ENCODE measurements at regions not wholly inside any gene's neighbourhood (a gene's known extent, or its start where the extent isn't known, plus 50 kb on each side); places are given as distances from the start of the nearest gene placed in this dataset.

GRCh38 chr14:66032800-66033199 is 453.4 kb upstream of the CCDC196 start:
- Mint-ChIP-seq H3K27ac (no peak overlapping the region), H3K4me1 (ENCODE audit: low read depth) (no peaks in the 10 kb centered on the region), H3K36me3 (ENCODE audit: low read depth) (peaks cover 8% of the 10 kb centered on the region), H3K9me3 (peaks cover 30% of the 10 kb centered on the region), H3K4me3 (no peak overlapping the region), H3K27me3 (ENCODE audit: low read depth) (peaks cover 21% of the 10 kb centered on the region)

DNA sequence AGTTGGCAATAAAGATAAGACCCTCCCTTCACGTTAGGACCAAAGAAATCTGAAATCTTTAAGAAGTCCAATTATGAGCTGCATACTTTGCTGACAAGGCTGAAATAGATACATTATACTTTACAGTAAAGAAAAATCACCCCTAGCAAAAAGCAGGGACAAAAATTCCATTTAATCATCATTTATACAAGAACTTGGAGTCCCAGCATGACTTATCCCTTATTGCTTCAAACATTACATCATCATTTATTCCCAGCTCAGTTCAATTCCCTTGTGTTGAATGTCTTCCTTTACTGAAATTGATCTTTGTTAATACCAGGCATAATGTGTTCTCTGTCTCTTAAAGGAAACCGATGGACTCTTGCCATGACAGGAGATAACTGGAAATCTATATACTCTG is 449.6 kb upstream of the CCDC196 start:
- Mint-ChIP-seq H3K9me3 (peaks cover 19% of the 10 kb centered on the region), H3K4me3 (no peak overlapping the region), H3K27me3 (ENCODE audit: low read depth) (peaks cover 22% of the 10 kb centered on the region), H3K27ac (no peak overlapping the region), H3K4me1 (ENCODE audit: low read depth) (no peaks in the 10 kb centered on the region), H3K36me3 (ENCODE audit: low read depth) (no peaks in the 10 kb centered on the region)

GRCh38 chr14:66037361-66037760 is 448.8 kb upstream of the CCDC196 start:
- no peak overlapping the region for H3K27ac Mint-ChIP-seq
- H3K27me3 Mint-ChIP-seq (ENCODE audit: low read depth), result peaks cover 22% of the 10 kb centered on the region
- H3K4me3 Mint-ChIP-seq, result no peak overlapping the region
- no peaks in the 10 kb centered on the region for H3K36me3 Mint-ChIP-seq (ENCODE audit: low read depth)
- H3K9me3 Mint-ChIP-seq, result peaks cover 17% of the 10 kb centered on the region
- no peaks in the 10 kb centered on the region for H3K4me1 Mint-ChIP-seq (ENCODE audit: low read depth)

DNA sequence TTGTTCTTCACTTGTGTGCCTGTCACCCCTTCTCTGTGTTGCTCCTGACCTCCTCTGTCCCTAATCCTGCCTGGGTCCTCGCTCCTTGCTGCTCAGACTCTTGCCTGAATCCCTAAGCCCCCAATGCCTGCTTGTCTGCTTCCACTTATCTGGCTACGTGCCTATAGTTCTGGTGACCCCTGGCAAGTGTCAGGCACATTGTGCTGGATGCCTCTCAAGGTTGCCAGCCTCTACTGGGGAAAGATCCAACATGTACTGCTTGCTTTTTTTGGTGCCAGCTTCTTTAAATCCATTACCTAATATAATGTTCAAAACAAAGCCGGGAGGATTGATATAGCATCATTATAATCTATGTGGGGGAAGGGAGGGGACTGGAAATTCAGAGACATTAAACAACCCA is 448.0 kb upstream of the CCDC196 start:
- Mint-ChIP-seq H3K4me1 (ENCODE audit: low read depth) (no peaks in the 10 kb centered on the region), H3K36me3 (ENCODE audit: low read depth) (no peaks in the 10 kb centered on the region), H3K4me3 (no peak overlapping the region), H3K27ac (no peak overlapping the region), H3K9me3 (peaks cover 10% of the 10 kb centered on the region), H3K27me3 (ENCODE audit: low read depth) (peaks cover 25% of the 10 kb centered on the region)

- no peak overlapping the region for H3K4me3 Mint-ChIP-seq
- H3K27me3 Mint-ChIP-seq (ENCODE audit: low read depth), result peaks cover 24% of the 10 kb centered on the region
- no peaks in the 10 kb centered on the region for H3K4me1 Mint-ChIP-seq (ENCODE audit: low read depth)
- no peak overlapping the region for H3K27ac Mint-ChIP-seq
- no peaks in the 10 kb centered on the region for H3K36me3 Mint-ChIP-seq (ENCODE audit: low read depth)
- H3K9me3 Mint-ChIP-seq, result peaks cover 7% of the 10 kb centered on the region
Observed at GRCh38 chr14:66038618-66039017, 447.6 kb upstream of the CCDC196 start.

- Mint-ChIP-seq H3K9me3 (no peaks in the 10 kb centered on the region), H3K36me3 (ENCODE audit: low read depth) (no peaks in the 10 kb centered on the region), H3K4me1 (ENCODE audit: low read depth) (no peaks in the 10 kb centered on the region), H3K27ac (no peak overlapping the region), H3K27me3 (ENCODE audit: low read depth) (peaks cover 17% of the 10 kb centered on the region), H3K4me3 (no peak overlapping the region)
Observed at GRCh38 chr14:66039495-66039894, 446.7 kb upstream of the CCDC196 start.

DNA sequence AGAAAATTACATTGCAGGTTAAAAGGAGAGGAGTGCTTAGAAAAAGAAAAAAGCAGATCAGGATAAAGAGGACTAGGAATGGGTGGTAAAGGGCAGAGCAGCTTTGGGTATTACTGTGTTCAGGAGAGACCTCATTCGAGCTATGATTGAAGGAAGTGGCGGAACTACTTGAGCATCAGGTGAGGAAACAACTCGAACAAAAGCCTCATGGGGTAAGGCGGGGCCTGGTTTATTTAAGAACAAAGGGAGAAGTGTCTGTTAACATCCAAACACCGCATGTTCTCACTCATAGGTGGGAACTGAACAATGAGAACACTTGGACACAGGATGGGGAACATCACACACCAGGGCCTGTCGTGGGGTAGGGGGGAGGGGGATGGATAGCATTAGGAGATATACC is 444.6 kb upstream of the CCDC196 start:
- no peaks in the 10 kb centered on the region for H3K9me3 Mint-ChIP-seq
- no peaks in the 10 kb centered on the region for H3K4me1 Mint-ChIP-seq (ENCODE audit: low read depth)
- H3K27ac Mint-ChIP-seq, result no peak overlapping the region
- peaks cover 17% of the 10 kb centered on the region for H3K27me3 Mint-ChIP-seq (ENCODE audit: low read depth)
- H3K36me3 Mint-ChIP-seq (ENCODE audit: low read depth), result no peaks in the 10 kb centered on the region
- no peak overlapping the region for H3K4me3 Mint-ChIP-seq

- H3K27me3 Mint-ChIP-seq (ENCODE audit: low read depth), result peaks cover 23% of the 10 kb centered on the region
- no peak overlapping the region for H3K4me3 Mint-ChIP-seq
- no peaks in the 10 kb centered on the region for H3K36me3 Mint-ChIP-seq (ENCODE audit: low read depth)
- H3K27ac Mint-ChIP-seq, result no peak overlapping the region
- no peaks in the 10 kb centered on the region for H3K9me3 Mint-ChIP-seq
- no peaks in the 10 kb centered on the region for H3K4me1 Mint-ChIP-seq (ENCODE audit: low read depth)
Observed at GRCh38 chr14:66043921-66044320, 442.2 kb upstream of the CCDC196 start.

- H3K36me3 Mint-ChIP-seq (ENCODE audit: low read depth), result no peaks in the 10 kb centered on the region
- H3K27me3 Mint-ChIP-seq (ENCODE audit: low read depth), result peaks cover 22% of the 10 kb centered on the region
- no peak overlapping the region for H3K27ac Mint-ChIP-seq
- no peaks in the 10 kb centered on the region for H3K4me1 Mint-ChIP-seq (ENCODE audit: low read depth)
- no peaks in the 10 kb centered on the region for H3K9me3 Mint-ChIP-seq
- H3K4me3 Mint-ChIP-seq, result no peak overlapping the region
Observed at GRCh38 chr14:66045572-66046021, 440.6 kb upstream of the CCDC196 start.

GRCh38 chr14:66046035-66046434 is 440.1 kb upstream of the CCDC196 start:
- no peaks in the 10 kb centered on the region for H3K9me3 Mint-ChIP-seq
- peaks cover 19% of the 10 kb centered on the region for H3K27me3 Mint-ChIP-seq (ENCODE audit: low read depth)
- H3K4me1 Mint-ChIP-seq (ENCODE audit: low read depth), result no peaks in the 10 kb centered on the region
- no peak overlapping the region for H3K4me3 Mint-ChIP-seq
- H3K36me3 Mint-ChIP-seq (ENCODE audit: low read depth), result no peaks in the 10 kb centered on the region
- no peak overlapping the region for H3K27ac Mint-ChIP-seq

GRCh38 chr14:66046591-66046990 is 439.6 kb upstream of the CCDC196 start:
- H3K4me1 Mint-ChIP-seq (ENCODE audit: low read depth), result no peaks in the 10 kb centered on the region
- no peak overlapping the region for H3K27ac Mint-ChIP-seq
- H3K9me3 Mint-ChIP-seq, result no peaks in the 10 kb centered on the region
- H3K4me3 Mint-ChIP-seq, result no peak overlapping the region
- no peaks in the 10 kb centered on the region for H3K36me3 Mint-ChIP-seq (ENCODE audit: low read depth)
- peaks cover 22% of the 10 kb centered on the region for H3K27me3 Mint-ChIP-seq (ENCODE audit: low read depth)

DNA sequence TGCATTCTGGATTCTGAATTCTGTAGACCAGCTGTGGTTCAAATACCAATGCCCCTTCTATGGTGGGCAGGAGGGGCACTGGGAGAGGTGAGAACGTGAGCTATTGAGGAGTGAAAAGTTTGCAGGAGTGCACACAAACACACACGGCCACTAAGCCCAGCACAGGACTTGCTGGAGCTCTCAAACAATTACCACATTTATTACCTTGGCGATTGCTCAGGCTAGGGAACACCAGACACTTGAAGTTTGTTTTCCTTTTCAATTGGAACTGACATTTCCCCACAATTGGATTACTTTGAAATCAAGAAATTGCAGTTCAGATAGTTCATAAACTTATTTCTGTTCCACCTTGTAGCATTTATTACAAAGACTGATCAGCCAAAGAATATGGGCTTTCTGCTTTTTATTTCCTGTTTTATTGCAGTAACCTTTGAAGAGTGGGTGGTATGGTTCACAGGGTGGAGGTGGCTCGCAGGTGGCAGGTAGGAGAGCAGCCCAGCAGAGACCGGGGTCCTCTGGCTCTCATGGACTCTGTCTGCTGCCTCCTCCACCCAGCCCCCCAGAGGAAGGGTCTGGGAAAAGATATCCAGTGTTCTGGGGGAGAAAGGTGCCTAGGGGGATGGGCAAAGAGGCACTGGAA is 429.8 kb upstream of the CCDC196 start:
- Mint-ChIP-seq H3K36me3 (ENCODE audit: low read depth) (peaks cover 4% of the 10 kb centered on the region), H3K4me3 (no peak overlapping the region), H3K4me1 (ENCODE audit: low read depth) (peaks cover 2% of the 10 kb centered on the region), H3K27ac (no peak overlapping the region), H3K9me3 (peaks cover 13% of the 10 kb centered on the region), H3K27me3 (ENCODE audit: low read depth) (peaks cover 10% of the 10 kb centered on the region)

- Mint-ChIP-seq H3K27ac (no peak overlapping the region), H3K4me1 (ENCODE audit: low read depth) (peaks cover 2% of the 10 kb centered on the region), H3K9me3 (peaks cover 13% of the 10 kb centered on the region), H3K27me3 (ENCODE audit: low read depth) (peaks cover 8% of the 10 kb centered on the region), H3K36me3 (ENCODE audit: low read depth) (peaks cover 4% of the 10 kb centered on the region), H3K4me3 (no peak overlapping the region)
Observed at GRCh38 chr14:66056926-66057552, 429.1 kb upstream of the CCDC196 start.

GRCh38 chr14:66065188-66065587 is 421.0 kb upstream of the CCDC196 start:
- no peak overlapping the region for H3K4me3 Mint-ChIP-seq
- H3K27ac Mint-ChIP-seq, result no peak overlapping the region
- no peaks in the 10 kb centered on the region for H3K9me3 Mint-ChIP-seq
- H3K27me3 Mint-ChIP-seq (ENCODE audit: low read depth), result peaks cover 9% of the 10 kb centered on the region
- peaks cover 1% of the 10 kb centered on the region for H3K36me3 Mint-ChIP-seq (ENCODE audit: low read depth)
- peaks cover 3% of the 10 kb centered on the region for H3K4me1 Mint-ChIP-seq (ENCODE audit: low read depth)

- Mint-ChIP-seq H3K9me3 (no peaks in the 10 kb centered on the region), H3K27ac (no peak overlapping the region), H3K4me1 (ENCODE audit: low read depth) (peaks cover 10% of the 10 kb centered on the region), H3K36me3 (ENCODE audit: low read depth) (no peaks in the 10 kb centered on the region), H3K27me3 (ENCODE audit: low read depth) (peaks cover 18% of the 10 kb centered on the region), H3K4me3 (no peak overlapping the region)
Observed at GRCh38 chr14:66066981-66067776, 419.0 kb upstream of the CCDC196 start.

Data from T-helper 1 cell treated with Interleukin-12 subunit alpha and Interleukin-12 subunit beta and Interleukin-4 antibody, amounts not matched to agents 30 μg/mL and 1 μg/mL, for 36 hours (primary cell).